ENCODE measurements at regions not wholly inside any gene's neighbourhood (a gene's known extent, or its start where the extent isn't known, plus 50 kb on each side); places are given as distances from the start of the nearest gene placed in this dataset.

- DNase-seq (ENCODE audit: low spot score): no peak
Measured at GRCh38 chr12:111196532-111196931, 172.4 kb downstream of the PHETA1 start.

- DNase-seq (ENCODE audit: low spot score): no peak
Measured at GRCh38 chr12:111195316-111195715, 173.6 kb downstream of the PHETA1 start.

GRCh38 chr12:111194703-111195051, 174.2 kb downstream of the PHETA1 start:
- DNase-seq (ENCODE audit: low spot score): no peak

GRCh38 chr12:111193977-111194702, 174.8 kb downstream of the PHETA1 start:
- no peak for DNase-seq (ENCODE audit: low spot score)

- DNase-seq (ENCODE audit: low spot score): no peak
Measured at GRCh38 chr12:111193496-111193895, 175.4 kb downstream of the PHETA1 start.

GRCh38 chr12:111193067-111193466, 175.8 kb downstream of the PHETA1 start:
- no peak for DNase-seq (ENCODE audit: low spot score)

GRCh38 chr12:111192647-111193046, 176.2 kb downstream of the PHETA1 start:
- no peak for DNase-seq (ENCODE audit: low spot score)

GRCh38 chr12:111190741-111191526, 178.0 kb downstream of the PHETA1 start:
- DNase-seq (ENCODE audit: low spot score): no peak

GRCh38 chr12:111189792-111190191, 179.1 kb downstream of the PHETA1 start:
- no peak for DNase-seq (ENCODE audit: low spot score)

GRCh38 chr12:111188436-111188835, 180.5 kb downstream of the PHETA1 start:
- DNase-seq (ENCODE audit: low spot score): no peak

GRCh38 chr12:111186347-111186746, 182.5 kb downstream of the PHETA1 start:
- no peak for DNase-seq (ENCODE audit: low spot score)

GRCh38 chr12:111185889-111186227, 183.0 kb downstream of the PHETA1 start:
- DNase-seq (ENCODE audit: low spot score): no peak

- DNase-seq (ENCODE audit: low spot score): no peak
Measured at GRCh38 chr12:111185206-111185888, 183.5 kb downstream of the PHETA1 start.

GRCh38 chr12:111184161-111184560, 184.7 kb downstream of the PHETA1 start:
- no peak for DNase-seq (ENCODE audit: low spot score)

- no peak for DNase-seq (ENCODE audit: low spot score)
Measured at GRCh38 chr12:111183094-111183493, 185.8 kb downstream of the PHETA1 start.

GRCh38 chr12:111182382-111182781, 186.5 kb downstream of the PHETA1 start:
- DNase-seq (ENCODE audit: low spot score): no peak

GRCh38 chr12:111181143-111181726, 187.7 kb downstream of the PHETA1 start:
- no peak for DNase-seq (ENCODE audit: low spot score)

GRCh38 chr12:111180426-111181142, 188.3 kb downstream of the PHETA1 start:
- DNase-seq (ENCODE audit: low spot score): no peak

- DNase-seq (ENCODE audit: low spot score): no peak
Measured at GRCh38 chr12:111178181-111179081, 190.5 kb downstream of the PHETA1 start.

- DNase-seq (ENCODE audit: low spot score): no peak
Measured at GRCh38 chr12:111175396-111176094, 193.3 kb downstream of the PHETA1 start.
